ENCODE measurements at regions not wholly inside any gene's neighbourhood (a gene's known extent, or its start where the extent isn't known, plus 50 kb on each side); places are given as distances from the start of the nearest gene placed in this dataset.

DNA sequence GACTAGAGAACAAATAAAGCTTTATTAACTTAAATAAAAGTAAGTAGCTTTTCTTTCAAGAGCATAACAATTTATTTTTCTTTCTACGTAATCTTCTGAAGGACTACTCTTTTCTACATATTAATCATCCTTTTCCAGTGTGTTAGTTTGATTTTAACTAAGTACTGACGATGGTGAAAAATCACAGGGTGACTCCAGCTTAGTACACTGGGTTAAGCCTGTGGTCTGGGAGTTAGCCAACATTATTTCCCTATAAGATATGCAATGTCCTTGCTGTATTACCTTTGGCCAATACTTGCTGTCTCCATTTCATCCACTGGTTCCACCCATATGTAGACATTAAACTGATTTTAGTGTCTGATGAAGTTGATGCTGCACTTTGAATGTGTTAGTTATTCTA is 508.6 kb upstream of the SUCLG2 start:
- H3K79me2 ChIP-seq (ENCODE audit: insufficient read depth), result no peaks in the 10 kb centered on the region
- no peak overlapping the region for H2AFZ ChIP-seq (ENCODE audit: low read depth)
- 16% methylated on average over 2 of the region's 2 CpGs for WGBS (ENCODE audit: low lambda C conversion rate)
- H3F3A ChIP-seq (replicated peaks; ENCODE audit: insufficient read depth), result no peaks in the 10 kb centered on the region
- no peaks in the 10 kb centered on the region for H3K9me2 ChIP-seq
- no peaks in the 10 kb centered on the region for H4K20me1 ChIP-seq (ENCODE audit: insufficient read depth)
- H3K9me3 ChIP-seq, result no peaks in the 10 kb centered on the region
- no peak overlapping the region for H3K27ac ChIP-seq (ENCODE audit: low read depth in 2 of 2, low read length in 1 of 2)
- no peak overlapping the region for H3K9ac ChIP-seq
- no peaks in the 10 kb centered on the region for H3K27me3 ChIP-seq (ENCODE audit: insufficient read depth)
- TF ChIP-seq RAD21 (IDR thresholded peaks at IDR 0.05; ENCODE audit: low read length) (no peak), JUND (IDR thresholded peaks at IDR 0.05) (no peak), CTCF (IDR thresholded peaks at IDR 0.05) (no peak), MAX (IDR thresholded peaks at IDR 0.05; ENCODE audit: low read depth) (no peak)
- TF ChIP-seq, protein P1, sequence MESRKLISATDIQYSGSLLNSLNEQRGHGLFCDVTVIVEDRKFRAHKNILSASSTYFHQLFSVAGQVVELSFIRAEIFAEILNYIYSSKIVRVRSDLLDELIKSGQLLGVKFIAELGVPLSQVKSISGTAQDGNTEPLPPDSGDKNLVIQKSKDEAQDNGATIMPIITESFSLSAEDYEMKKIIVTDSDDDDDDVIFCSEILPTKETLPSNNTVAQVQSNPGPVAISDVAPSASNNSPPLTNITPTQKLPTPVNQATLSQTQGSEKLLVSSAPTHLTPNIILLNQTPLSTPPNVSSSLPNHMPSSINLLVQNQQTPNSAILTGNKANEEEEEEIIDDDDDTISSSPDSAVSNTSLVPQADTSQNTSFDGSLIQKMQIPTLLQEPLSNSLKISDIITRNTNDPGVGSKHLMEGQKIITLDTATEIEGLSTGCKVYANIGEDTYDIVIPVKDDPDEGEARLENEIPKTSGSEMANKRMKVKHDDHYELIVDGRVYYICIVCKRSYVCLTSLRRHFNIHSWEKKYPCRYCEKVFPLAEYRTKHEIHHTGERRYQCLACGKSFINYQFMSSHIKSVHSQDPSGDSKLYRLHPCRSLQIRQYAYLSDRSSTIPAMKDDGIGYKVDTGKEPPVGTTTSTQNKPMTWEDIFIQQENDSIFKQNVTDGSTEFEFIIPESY (IDR thresholded peaks at IDR 0.05; ENCODE audit: borderline replicate concordance, low read depth), result no peak
- H3K4me1 ChIP-seq (ENCODE audit: control insufficient read depth in 1 of 2, insufficient read depth in 2 of 2, low read depth in 1 of 2, low read length in 1 of 2), result no peaks in the 10 kb centered on the region
- no peak for DNase-seq
- no peaks in the 10 kb centered on the region for H3K36me3 ChIP-seq (replicated peaks in 1 of 2; ENCODE audit: control insufficient read depth in 1 of 2, insufficient read depth in 2 of 2, low read length in 1 of 2)
- CTCF ChIA-PET, result no interaction called here
- H3K4me2 ChIP-seq, result no peak overlapping the region
- no peak overlapping the region for H3K4me3 ChIP-seq (ENCODE audit: low read depth in 2 of 2, low read length in 1 of 2)
- POLR2A ChIA-PET, result no interaction called here

GRCh38 chr3:68162644-68163043 is 508.2 kb upstream of the SUCLG2 start:
- Histone ChIP-seq H3K9me3 (no peaks in the 10 kb centered on the region), H3K36me3 (replicated peaks in 1 of 2; ENCODE audit: control insufficient read depth in 1 of 2, insufficient read depth in 2 of 2, low read length in 1 of 2) (no peaks in the 10 kb centered on the region), H3K4me2 (no peak overlapping the region), H3F3A (replicated peaks; ENCODE audit: insufficient read depth) (no peaks in the 10 kb centered on the region), H3K27me3 (ENCODE audit: insufficient read depth) (no peaks in the 10 kb centered on the region), H3K4me1 (ENCODE audit: control insufficient read depth in 1 of 2, insufficient read depth in 2 of 2, low read depth in 1 of 2, low read length in 1 of 2) (no peaks in the 10 kb centered on the region), H2AFZ (ENCODE audit: low read depth) (no peak overlapping the region), H3K9ac (no peak overlapping the region), H4K20me1 (ENCODE audit: insufficient read depth) (no peaks in the 10 kb centered on the region), H3K27ac (ENCODE audit: low read depth in 2 of 2, low read length in 1 of 2) (no peak overlapping the region), H3K9me2 (no peaks in the 10 kb centered on the region), H3K79me2 (ENCODE audit: insufficient read depth) (no peaks in the 10 kb centered on the region), H3K4me3 (ENCODE audit: low read depth in 2 of 2, low read length in 1 of 2) (no peak overlapping the region)
- DNase-seq, result no peak
- no peak for TF ChIP-seq ELF1 (IDR thresholded peaks at IDR 0.05)
- no peak for TF ChIP-seq RCOR1 (IDR thresholded peaks at IDR 0.05; ENCODE audit: low read length)
- TF ChIP-seq MEF2A (IDR thresholded peaks at IDR 0.05; ENCODE audit: borderline replicate concordance, low read depth), result no peak
- no peak for TF ChIP-seq POLR2AphosphoS5 (IDR thresholded peaks at IDR 0.05; ENCODE audit: low read depth, low read length)
- CTCF ChIA-PET, result no interaction called here
- POLR2A ChIA-PET, result no interaction called here

DNA sequence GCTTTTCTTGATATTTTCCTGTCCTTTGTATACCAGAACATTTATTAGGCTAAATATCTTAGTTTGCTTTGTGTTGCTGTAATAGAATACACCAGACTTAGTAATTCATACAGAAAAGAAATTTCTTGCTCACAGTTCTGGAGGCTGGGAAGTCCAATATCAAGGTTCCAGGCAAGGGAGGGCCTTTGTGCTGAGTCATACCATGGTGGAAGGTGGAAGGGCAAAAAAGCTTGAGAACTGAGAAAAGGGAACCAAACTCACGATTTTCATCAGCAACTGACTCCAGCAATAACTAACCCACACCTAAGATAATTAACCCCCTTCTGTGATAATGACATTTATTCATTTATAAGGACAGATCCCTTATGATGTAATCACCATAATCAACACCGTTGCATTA is 496.9 kb upstream of the SUCLG2 start:
- Histone ChIP-seq H3F3A (replicated peaks; ENCODE audit: insufficient read depth) (no peaks in the 10 kb centered on the region), H3K27ac (ENCODE audit: low read depth in 2 of 2, low read length in 1 of 2) (no peak overlapping the region), H3K4me2 (no peak overlapping the region), H3K9ac (no peak overlapping the region), H3K79me2 (ENCODE audit: insufficient read depth) (no peaks in the 10 kb centered on the region), H3K9me3 (peaks cover 5% of the 10 kb centered on the region; the same call in 1 of the 2 replicates), H3K27me3 (ENCODE audit: insufficient read depth) (no peaks in the 10 kb centered on the region), H4K20me1 (ENCODE audit: insufficient read depth) (no peaks in the 10 kb centered on the region), H3K9me2 (no peaks in the 10 kb centered on the region), H3K4me3 (ENCODE audit: low read depth in 2 of 2, low read length in 1 of 2) (no peak overlapping the region), H2AFZ (ENCODE audit: low read depth) (no peak overlapping the region), H3K36me3 (replicated peaks in 1 of 2; ENCODE audit: control insufficient read depth in 1 of 2, insufficient read depth in 2 of 2, low read length in 1 of 2) (no peaks in the 10 kb centered on the region), H3K4me1 (ENCODE audit: control insufficient read depth in 1 of 2, insufficient read depth in 2 of 2, low read depth in 1 of 2, low read length in 1 of 2) (no peaks in the 10 kb centered on the region)
- ChIA-PET POLR2A (no interaction called here), CTCF (interaction anchor here (1.7 kb wide), 1 partner anchor 10 kb away, joined by 7 read pairs; no protein-coding TSS in a partner anchor)
- DNase-seq, result no peak
- TF ChIP-seq RCOR1 (IDR thresholded peaks at IDR 0.05; ENCODE audit: low read length) (no peak), REST (IDR thresholded peaks at IDR 0.05; ENCODE audit: low read depth, low read length) (no peak), PBX3 (IDR thresholded peaks at IDR 0.05) (no peak), EP300 (IDR thresholded peaks at IDR 0.05; ENCODE audit: borderline replicate concordance in 1 of 2, low read depth in 1 of 2, low read length in 1 of 2) (no peak), NRF1 (IDR thresholded peaks at IDR 0.05; ENCODE audit: low read depth, low read length) (no peak)
- 0% methylated on average over 2 of the region's 2 CpGs for WGBS (ENCODE audit: low lambda C conversion rate)
